ENCODE measurements at regions not wholly inside any gene's neighbourhood (a gene's known extent, or its start where the extent isn't known, plus 50 kb on each side); places are given as distances from the start of the nearest gene placed in this dataset.

DNA sequence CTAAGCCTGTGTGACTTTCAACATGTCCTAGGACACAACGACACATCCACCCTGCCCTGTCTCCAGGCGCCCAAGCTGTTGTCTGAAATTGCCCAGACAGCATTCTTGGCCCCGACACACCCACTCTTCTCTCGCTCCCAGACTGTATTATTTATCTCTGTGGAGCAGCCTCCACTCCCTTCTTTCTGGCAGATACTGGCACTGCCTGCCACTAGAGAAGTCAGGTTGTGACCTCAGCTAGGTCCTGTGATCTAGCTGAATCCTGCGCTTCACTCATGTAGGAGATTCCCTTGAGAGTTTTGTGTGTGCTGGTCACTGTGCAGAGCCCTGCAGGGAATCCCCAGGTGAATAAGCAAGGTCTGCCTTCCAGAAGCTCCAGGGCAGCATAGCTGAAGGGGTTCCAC, 77.1 kb upstream of the TNP1 start:
- intact Hi-C loops (cut with DNase I; ENCODE audit: low total_unique reads): no loop called here
- peaks cover 14% of the 10 kb centered on the region for H3K4me1 ChIP-seq
- no peak overlapping the region for H3K27ac ChIP-seq
- H3K27me3 ChIP-seq: no peaks in the 10 kb centered on the region
- H3K9me3 ChIP-seq: no peaks in the 10 kb centered on the region
- no peak overlapping the region for H3K4me3 ChIP-seq
- peak; percentile 76 for DNase-seq
- TF ChIP-seq, protein P1, sequence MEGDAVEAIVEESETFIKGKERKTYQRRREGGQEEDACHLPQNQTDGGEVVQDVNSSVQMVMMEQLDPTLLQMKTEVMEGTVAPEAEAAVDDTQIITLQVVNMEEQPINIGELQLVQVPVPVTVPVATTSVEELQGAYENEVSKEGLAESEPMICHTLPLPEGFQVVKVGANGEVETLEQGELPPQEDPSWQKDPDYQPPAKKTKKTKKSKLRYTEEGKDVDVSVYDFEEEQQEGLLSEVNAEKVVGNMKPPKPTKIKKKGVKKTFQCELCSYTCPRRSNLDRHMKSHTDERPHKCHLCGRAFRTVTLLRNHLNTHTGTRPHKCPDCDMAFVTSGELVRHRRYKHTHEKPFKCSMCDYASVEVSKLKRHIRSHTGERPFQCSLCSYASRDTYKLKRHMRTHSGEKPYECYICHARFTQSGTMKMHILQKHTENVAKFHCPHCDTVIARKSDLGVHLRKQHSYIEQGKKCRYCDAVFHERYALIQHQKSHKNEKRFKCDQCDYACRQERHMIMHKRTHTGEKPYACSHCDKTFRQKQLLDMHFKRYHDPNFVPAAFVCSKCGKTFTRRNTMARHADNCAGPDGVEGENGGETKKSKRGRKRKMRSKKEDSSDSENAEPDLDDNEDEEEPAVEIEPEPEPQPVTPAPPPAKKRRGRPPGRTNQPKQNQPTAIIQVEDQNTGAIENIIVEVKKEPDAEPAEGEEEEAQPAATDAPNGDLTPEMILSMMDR (IDR thresholded peaks at IDR 0.05): no peak
- TF ChIP-seq POLR2A (IDR thresholded peaks at IDR 0.05): no peak
- WGBS, 2 donors: 60 to 77% methylated on average over 5 of the region's 5 CpGs
- no peaks in the 10 kb centered on the region for H3K36me3 ChIP-seq (ENCODE audit: low read depth, missing control alignments)

DNA sequence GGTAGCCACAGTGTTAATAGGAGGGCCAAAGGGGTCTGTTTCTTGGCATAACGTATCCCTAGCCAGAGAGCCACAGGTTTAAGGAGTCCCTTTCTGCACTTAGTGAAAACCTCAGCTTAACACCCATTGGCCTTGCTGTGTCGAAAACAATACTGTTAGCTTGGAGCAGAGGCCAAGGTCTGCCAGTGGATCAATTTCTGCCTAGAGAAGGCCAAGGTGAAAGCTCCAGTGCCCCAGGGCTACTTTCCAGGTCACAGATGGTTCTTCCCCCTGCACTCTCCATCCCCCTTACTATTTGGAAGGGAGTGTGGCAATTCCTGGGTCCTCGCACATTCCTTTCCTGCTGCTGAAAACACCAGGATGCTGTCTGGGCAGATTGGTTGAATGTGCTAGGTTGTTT, 74.8 kb upstream of the TNP1 start:
- WGBS, 2 donors: 74 to 82% methylated on average over 3 of the region's 3 CpGs

DNA sequence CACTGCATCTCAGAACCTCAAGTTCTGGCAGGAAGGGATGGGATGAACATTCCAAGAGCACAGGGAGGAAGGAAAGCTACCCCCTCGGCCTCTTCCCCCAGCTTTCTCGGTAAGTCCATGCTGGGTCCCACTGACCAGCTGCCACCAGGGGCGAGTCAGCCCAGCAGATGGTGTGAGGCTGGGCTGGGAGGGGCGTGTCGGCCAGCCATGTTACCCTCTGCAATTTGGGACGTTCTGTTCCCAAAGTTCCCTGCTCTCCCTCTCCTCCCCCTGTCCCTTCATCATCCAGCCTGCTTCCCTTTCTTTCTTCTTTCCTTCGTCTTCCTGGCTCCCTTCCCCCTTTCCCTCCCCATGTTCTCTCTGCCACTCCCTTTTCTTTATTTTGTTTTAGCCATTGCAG, 74.3 kb upstream of the TNP1 start:
- TF ChIP-seq POLR2A (IDR thresholded peaks at IDR 0.05): no peak
- TF ChIP-seq, protein P1 (IDR thresholded peaks at IDR 0.05): no peak
- Histone ChIP-seq H3K27me3 (no peaks in the 10 kb centered on the region), H3K36me3 (ENCODE audit: low read depth, missing control alignments) (no peaks in the 10 kb centered on the region), H3K9me3 (no peaks in the 10 kb centered on the region), H3K4me3 (no peak overlapping the region), H3K27ac (peak overlapping the region in 1 of 2 donors; percentile 58), H3K4me1 (peaks cover 14% of the 10 kb centered on the region)
- DNase-seq: peak; percentile 43
- 43% methylated on average over 4 to 7 of the region's 7 CpGs for WGBS, 2 donors
- intact Hi-C loops (cut with DNase I; ENCODE audit: low total_unique reads): no loop called here

More for the DNA sequence above, 74.8 kb upstream of the TNP1 start:
- Histone ChIP-seq H3K4me1 (peaks cover 14% of the 10 kb centered on the region), H3K4me3 (no peak overlapping the region), H3K27me3 (no peaks in the 10 kb centered on the region), H3K9me3 (no peaks in the 10 kb centered on the region), H3K27ac (peak overlapping the region in 1 of 2 donors; percentile 58), H3K36me3 (ENCODE audit: low read depth, missing control alignments) (no peaks in the 10 kb centered on the region)
- DNase-seq: no peak
- TF ChIP-seq, protein P1 (IDR thresholded peaks at IDR 0.05): no peak
- no peak for TF ChIP-seq POLR2A (IDR thresholded peaks at IDR 0.05)
- intact Hi-C loops (cut with DNase I; ENCODE audit: low total_unique reads): no loop called here

DNA sequence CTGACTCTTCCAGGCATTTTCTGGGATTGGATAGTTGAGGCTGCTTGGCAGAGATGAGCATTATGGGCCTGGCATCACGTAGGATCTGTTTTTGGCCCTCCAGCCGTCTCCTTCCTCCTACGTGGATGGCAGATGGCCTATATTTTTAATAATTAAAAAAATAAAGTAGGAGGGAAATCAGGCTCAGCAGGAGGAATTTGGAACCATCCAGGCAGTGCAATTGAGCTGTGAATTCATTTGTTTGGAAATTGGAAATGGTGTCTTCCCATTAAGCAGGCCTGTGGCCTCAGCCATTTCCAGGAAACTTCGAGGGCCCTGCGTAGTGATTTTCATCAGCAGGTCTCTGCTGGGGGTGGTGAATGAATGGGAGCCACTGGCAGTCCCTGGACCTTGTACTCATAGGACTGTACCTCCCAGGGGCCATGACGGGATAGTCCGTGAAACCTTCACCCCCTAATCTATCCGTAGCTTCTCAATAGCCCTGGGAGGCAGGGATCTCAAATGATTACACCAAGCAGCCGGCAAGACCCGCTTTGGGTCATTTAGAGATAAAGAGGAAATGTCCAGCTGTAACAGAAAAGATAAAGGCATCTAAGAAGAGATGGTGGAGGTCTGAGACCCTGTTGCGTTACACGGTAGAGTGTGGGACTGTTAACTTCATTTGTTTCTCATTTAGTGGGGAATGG, 73.1 kb upstream of the TNP1 start:
- no peak for TF ChIP-seq POLR2A (IDR thresholded peaks at IDR 0.05)
- TF ChIP-seq, protein P1 (IDR thresholded peaks at IDR 0.05): no peak
- Histone ChIP-seq H3K4me3 (no peak overlapping the region), H3K9me3 (no peaks in the 10 kb centered on the region), H3K4me1 (peaks cover 14% of the 10 kb centered on the region), H3K36me3 (ENCODE audit: low read depth, missing control alignments) (no peaks in the 10 kb centered on the region), H3K27ac (no peak overlapping the region), H3K27me3 (no peaks in the 10 kb centered on the region)
- DNase-seq: no peak
- 79 to 86% methylated on average over 12 of the region's 12 CpGs for WGBS, 2 donors
- intact Hi-C loops (cut with DNase I; ENCODE audit: low total_unique reads): no loop called here

Data from testis (tissue), 2 donors.